HepG2 (cell line): ENCODE measurements at regions not wholly inside any gene's neighbourhood (a gene's known extent, or its start where the extent isn't known, plus 50 kb on each side); places are given as distances from the start of the nearest gene placed in this dataset.
A peak's percentile ranks its signal among the peaks of the same experiment; 100 is the strongest.

ENCODE experiments used
- GATAD2A ChIP-seq: IDR thresholded peaks from 2 replicates; pipeline ENCODE4 v1.6.1; 2016
- MAFK ChIP-seq, 2 experiments: IDR thresholded peaks in 1 of 2; conservative IDR thresholded peaks in 1 of 2; 2 replicates each; pipeline ENCODE4 v1.6.1; 2011; ENCODE audit warnings: improper control_type of control experiment in 2 of 2, low read length in 2 of 2
- RXRA ChIP-seq: sonication (generic); formaldehyde crosslinking; IDR thresholded peaks from 2 replicates; pipeline ENCODE4 v1.5.1; 2020; ENCODE audit warnings: missing genetic modification reagents
- RXRB ChIP-seq: IDR thresholded peaks from 2 replicates; pipeline ENCODE4 v1.6.1; 2016; ENCODE audit warnings: borderline replicate concordance, missing genetic modification reagents, missing compliant biosample characterization
- ZHX2 ChIP-seq, 2 experiments: sonication (generic) in 1 of 2; formaldehyde crosslinking in 1 of 2; IDR thresholded peaks; 2 replicates each; pipeline versions ENCODE4 v1.6.1 to v1.9.0; 2014 to 2022; ENCODE audit warnings: antibody characterized with exemption in 1 of 2, borderline replicate concordance in 1 of 2, inconsistent platforms in 1 of 2, low read depth in 1 of 2, missing genetic modification reagents in 1 of 2
- ZMYM4 ChIP-seq: sonication (generic); formaldehyde crosslinking; IDR thresholded peaks from 2 replicates; pipeline ENCODE4 v1.8.1; 2023; ENCODE audit warnings: mild to moderate bottlenecking, missing genetic modification reagents
- ZNF121 ChIP-seq: sonication (generic); formaldehyde crosslinking; IDR thresholded peaks from 2 replicates; pipeline ENCODE4 v1.5.0; 2020; ENCODE audit warnings: mild to moderate bottlenecking, missing genetic modification reagents
- ZNF274 ChIP-seq: sonication (generic); formaldehyde crosslinking; IDR thresholded peaks from 2 replicates; pipeline ENCODE4 v1.5.1; 2020; ENCODE audit warnings: mild to moderate bottlenecking, missing genetic modification reagents
- ZNF331 ChIP-seq: sonication (generic); formaldehyde crosslinking; IDR thresholded peaks from 2 replicates; pipeline ENCODE4 v1.4.0; 2020; ENCODE audit warnings: missing genetic modification reagents
- ZNF580 ChIP-seq: IDR thresholded peaks from 2 replicates; pipeline ENCODE4 v1.6.1; 2016; ENCODE audit warnings: low read depth, borderline replicate concordance
- ZNF619 ChIP-seq: sonication (generic); formaldehyde crosslinking; IDR thresholded peaks from 2 replicates; pipeline ENCODE4 v1.4.0; 2020; ENCODE audit warnings: mild to moderate bottlenecking, missing genetic modification reagents
- ZNF678 ChIP-seq: sonication (generic); formaldehyde crosslinking; IDR thresholded peaks from 2 replicates; pipeline ENCODE4 v1.4.0; 2020; ENCODE audit warnings: mild to moderate bottlenecking, missing genetic modification reagents
- TF ChIP-seq, protein P1 (sequence below): sonication (generic); formaldehyde crosslinking; IDR thresholded peaks from 2 replicates; pipeline ENCODE4 v1.5.0; 2020; ENCODE audit warnings: mild to moderate bottlenecking, missing genetic modification reagents, borderline replicate concordance
- TF ChIP-seq, protein P2 (sequence below): sonication (generic); formaldehyde crosslinking; IDR thresholded peaks from 2 replicates; pipeline ENCODE4 v1.4.0; 2020; ENCODE audit warnings: missing genetic modification reagents
- TF ChIP-seq, protein P3 (sequence below): sonication (generic); formaldehyde crosslinking; IDR thresholded peaks from 2 replicates; pipeline ENCODE4 v1.4.0; 2020; ENCODE audit warnings: missing genetic modification reagents

DNA sequence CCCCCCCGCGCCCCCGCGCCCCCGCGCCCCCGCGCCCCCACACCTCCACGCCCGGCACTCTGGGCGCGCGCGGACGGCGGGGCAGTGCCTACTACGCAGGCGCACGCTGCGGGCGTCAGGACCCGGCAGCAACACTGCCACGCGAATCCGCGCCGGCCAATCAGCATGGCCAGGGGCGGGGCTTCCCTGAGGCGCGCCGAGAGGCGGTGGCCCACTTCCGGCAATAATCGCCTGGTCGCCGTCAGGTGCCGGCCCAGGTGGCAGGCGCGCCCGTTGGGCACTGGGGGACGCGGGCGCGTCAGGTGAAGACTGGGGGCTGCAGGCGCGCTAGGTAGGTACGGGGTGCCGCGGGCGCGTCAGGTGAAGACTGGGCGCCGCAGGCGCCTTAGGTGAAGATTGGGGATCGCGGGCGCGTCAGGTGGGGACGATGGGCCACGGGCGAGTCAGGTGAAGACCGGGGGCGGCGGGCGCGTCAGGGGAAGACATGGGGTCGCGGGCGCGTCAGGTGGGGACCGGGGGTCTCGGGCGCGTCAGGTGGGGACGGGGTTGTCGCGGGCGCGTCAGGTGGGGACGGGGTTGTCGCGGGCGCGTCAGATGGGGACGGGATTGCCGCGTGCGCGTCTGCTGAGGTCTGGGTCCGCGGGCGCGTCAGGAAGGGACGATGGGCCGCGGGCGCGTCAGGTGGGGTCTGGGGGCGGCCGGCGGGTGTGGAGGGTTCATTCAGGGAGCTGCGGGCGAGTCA is 219.1 kb downstream of the RTP5 start (continued):
- TF ChIP-seq, protein P1, sequence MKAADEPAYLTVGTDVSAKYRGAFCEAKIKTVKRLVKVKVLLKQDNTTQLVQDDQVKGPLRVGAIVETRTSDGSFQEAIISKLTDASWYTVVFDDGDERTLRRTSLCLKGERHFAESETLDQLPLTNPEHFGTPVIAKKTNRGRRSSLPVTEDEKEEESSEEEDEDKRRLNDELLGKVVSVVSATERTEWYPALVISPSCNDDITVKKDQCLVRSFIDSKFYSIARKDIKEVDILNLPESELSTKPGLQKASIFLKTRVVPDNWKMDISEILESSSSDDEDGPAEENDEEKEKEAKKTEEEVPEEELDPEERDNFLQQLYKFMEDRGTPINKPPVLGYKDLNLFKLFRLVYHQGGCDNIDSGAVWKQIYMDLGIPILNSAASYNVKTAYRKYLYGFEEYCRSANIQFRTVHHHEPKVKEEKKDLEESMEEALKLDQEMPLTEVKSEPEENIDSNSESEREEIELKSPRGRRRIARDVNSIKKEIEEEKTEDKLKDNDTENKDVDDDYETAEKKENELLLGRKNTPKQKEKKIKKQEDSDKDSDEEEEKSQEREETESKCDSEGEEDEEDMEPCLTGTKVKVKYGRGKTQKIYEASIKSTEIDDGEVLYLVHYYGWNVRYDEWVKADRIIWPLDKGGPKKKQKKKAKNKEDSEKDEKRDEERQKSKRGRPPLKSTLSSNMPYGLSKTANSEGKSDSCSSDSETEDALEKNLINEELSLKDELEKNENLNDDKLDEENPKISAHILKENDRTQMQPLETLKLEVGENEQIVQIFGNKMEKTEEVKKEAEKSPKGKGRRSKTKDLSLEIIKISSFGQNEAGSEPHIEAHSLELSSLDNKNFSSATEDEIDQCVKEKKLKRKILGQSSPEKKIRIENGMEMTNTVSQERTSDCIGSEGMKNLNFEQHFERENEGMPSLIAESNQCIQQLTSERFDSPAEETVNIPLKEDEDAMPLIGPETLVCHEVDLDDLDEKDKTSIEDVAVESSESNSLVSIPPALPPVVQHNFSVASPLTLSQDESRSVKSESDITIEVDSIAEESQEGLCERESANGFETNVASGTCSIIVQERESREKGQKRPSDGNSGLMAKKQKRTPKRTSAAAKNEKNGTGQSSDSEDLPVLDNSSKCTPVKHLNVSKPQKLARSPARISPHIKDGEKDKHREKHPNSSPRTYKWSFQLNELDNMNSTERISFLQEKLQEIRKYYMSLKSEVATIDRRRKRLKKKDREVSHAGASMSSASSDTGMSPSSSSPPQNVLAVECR (CRISPR knock-in tag) = peak; percentile 99
- TF ChIP-seq ZNF580 (CRISPR knock-in tag) (peak; percentile 63; the same call in 1 of the 2 replicates), RXRA (CRISPR knock-in tag) (peak; percentile 66), ZNF274 (peak; percentile 84), RXRB (CRISPR knock-in tag) (peak; percentile 44; the same call in 1 of the 2 replicates), ZHX2 (IDR thresholded peaks at IDR 0.05; ENCODE audit: low read depth) (0 out of 2 replicates have a peak, but pooled peaks have one; percentile 54), ZHX2 (CRISPR knock-in tag; IDR thresholded peaks at IDR 0.05; ENCODE audit: borderline replicate concordance) (no peak), ZNF121 (CRISPR knock-in tag) (no peak), ZNF331 (CRISPR knock-in tag) (peak; percentile 37; the same call in 1 of the 2 replicates), MAFK (conservative IDR thresholded peaks at IDR 0.05 in 1 of 2, IDR thresholded peaks at IDR 0.05 in 1 of 2; ENCODE audit: low read length in 2 of 2) (no peak), ZNF678 (CRISPR knock-in tag) (0 out of 2 replicates have a peak, but pooled peaks have one; percentile 47), ZMYM4 (CRISPR knock-in tag) (peak; percentile 68; the same call in 1 of the 2 replicates), ZNF619 (no peak), GATAD2A (CRISPR knock-in tag) (0 out of 2 replicates have a peak, but pooled peaks have one; percentile 24)
- TF ChIP-seq, protein P2, sequence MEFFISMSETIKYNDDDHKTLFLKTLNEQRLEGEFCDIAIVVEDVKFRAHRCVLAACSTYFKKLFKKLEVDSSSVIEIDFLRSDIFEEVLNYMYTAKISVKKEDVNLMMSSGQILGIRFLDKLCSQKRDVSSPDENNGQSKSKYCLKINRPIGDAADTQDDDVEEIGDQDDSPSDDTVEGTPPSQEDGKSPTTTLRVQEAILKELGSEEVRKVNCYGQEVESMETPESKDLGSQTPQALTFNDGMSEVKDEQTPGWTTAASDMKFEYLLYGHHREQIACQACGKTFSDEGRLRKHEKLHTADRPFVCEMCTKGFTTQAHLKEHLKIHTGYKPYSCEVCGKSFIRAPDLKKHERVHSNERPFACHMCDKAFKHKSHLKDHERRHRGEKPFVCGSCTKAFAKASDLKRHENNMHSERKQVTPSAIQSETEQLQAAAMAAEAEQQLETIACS = peak; percentile 87
- TF ChIP-seq, protein P3, sequence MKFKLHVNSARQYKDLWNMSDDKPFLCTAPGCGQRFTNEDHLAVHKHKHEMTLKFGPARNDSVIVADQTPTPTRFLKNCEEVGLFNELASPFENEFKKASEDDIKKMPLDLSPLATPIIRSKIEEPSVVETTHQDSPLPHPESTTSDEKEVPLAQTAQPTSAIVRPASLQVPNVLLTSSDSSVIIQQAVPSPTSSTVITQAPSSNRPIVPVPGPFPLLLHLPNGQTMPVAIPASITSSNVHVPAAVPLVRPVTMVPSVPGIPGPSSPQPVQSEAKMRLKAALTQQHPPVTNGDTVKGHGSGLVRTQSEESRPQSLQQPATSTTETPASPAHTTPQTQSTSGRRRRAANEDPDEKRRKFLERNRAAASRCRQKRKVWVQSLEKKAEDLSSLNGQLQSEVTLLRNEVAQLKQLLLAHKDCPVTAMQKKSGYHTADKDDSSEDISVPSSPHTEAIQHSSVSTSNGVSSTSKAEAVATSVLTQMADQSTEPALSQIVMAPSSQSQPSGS (CRISPR knock-in tag) = 0 out of 2 replicates have a peak, but pooled peaks have one; percentile 56
